ENCODE measurements at regions not wholly inside any gene's neighbourhood (a gene's known extent, or its start where the extent isn't known, plus 50 kb on each side); places are given as distances from the start of the nearest gene placed in this dataset.

- TF ChIP-seq CTCF (IDR thresholded peaks at IDR 0.05) (no peak), EP300 (IDR thresholded peaks at IDR 0.05; ENCODE audit: low read depth) (no peak), POLR2A (IDR thresholded peaks at IDR 0.05) (no peak)
These were observed 276.9 kb downstream of the RAB28 start for GRCh38 chr4:13207226-13207625.

Data from transverse colon (tissue), 3 donors.